HG02588 (cell line): ENCODE measurements at regions not wholly inside any gene's neighbourhood (a gene's known extent, or its start where the extent isn't known, plus 50 kb on each side); places are given as distances from the start of the nearest gene placed in this dataset.
"Not testable (repeated sequence)": the region's sequence is repeated elsewhere in the genome, so short reads cannot be mapped to it uniquely, and the experiment has no call there.

ENCODE experiments used
- ATAC-seq: cut with Tn5 transposase; IDR thresholded peaks from one replicate; pipeline ENCODE4 v1.9.1; 2021; ENCODE audit warnings: mild to moderate bottlenecking, moderate library complexity; ENCODE audit not compliant: unreplicated experiment

DNA sequence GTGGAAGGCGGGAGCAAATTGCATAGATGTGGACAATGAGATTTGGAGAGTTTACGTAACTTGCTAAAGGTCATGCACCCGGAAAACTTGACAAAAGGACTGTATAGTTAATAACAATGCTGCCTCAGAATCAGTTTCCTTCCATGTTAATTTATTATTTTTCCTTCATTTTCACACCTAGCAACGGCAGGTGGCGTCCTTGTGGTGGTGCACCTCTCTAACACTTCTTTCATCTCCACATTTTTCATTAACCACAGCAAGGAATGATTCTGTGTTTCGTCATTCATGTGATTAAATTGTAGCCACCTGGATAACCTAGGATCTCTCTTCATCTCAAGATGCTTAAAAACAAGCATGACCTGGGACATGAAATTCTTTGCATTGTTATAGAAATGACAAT is 2133.0 kb downstream of the NCAM2 start:
- ATAC-seq, result no peak

GRCh38 chr21:23138797-23139196 is 2140.6 kb downstream of the NCAM2 start:
- ATAC-seq, result no peak

GRCh38 chr21:23152130-23152529 is 2153.9 kb downstream of the NCAM2 start:
- no peak for ATAC-seq

GRCh38 chr21:23153842-23154241 is 2155.6 kb downstream of the NCAM2 start:
- not testable (repeated sequence) for ATAC-seq

GRCh38 chr21:23155281-23155680 is 2157.1 kb downstream of the NCAM2 start:
- no peak for ATAC-seq

GRCh38 chr21:23160914-23161313 is 2162.7 kb downstream of the NCAM2 start:
- ATAC-seq, result no peak

- no peak for ATAC-seq
Measured at GRCh38 chr21:23162198-23162946, 2164.2 kb downstream of the NCAM2 start.
